Liver (tissue), 3 donors: ENCODE measurements at regions not wholly inside any gene's neighbourhood (a gene's known extent, or its start where the extent isn't known, plus 50 kb on each side); places are given as distances from the start of the nearest gene placed in this dataset.

Experiments
- ATF3 ChIP-seq: IDR thresholded peaks from 2 replicates; pipeline ENCODE4 v1.6.1; 2016; ENCODE audit warnings: antibody characterized with exemption
- CTCF ChIP-seq: fragments of 150-350 bp; IDR thresholded peaks from 2 replicates; pipeline ENCODE4 v1.5.1; 2017; ENCODE audit warnings: improper control_type of control experiment, low read depth, low read length; ENCODE audit not compliant: missing input control
- FOXA1 ChIP-seq: IDR thresholded peaks from 2 replicates; pipeline ENCODE4 v1.6.1; 2016; ENCODE audit warnings: antibody characterized with exemption
- JUND ChIP-seq, 2 donors: IDR thresholded peaks; 2 replicates each; pipeline ENCODE4 v1.6.1; 2016; ENCODE audit warnings: antibody characterized with exemption in 2 of 2
- MAX ChIP-seq: IDR thresholded peaks from 2 replicates; pipeline ENCODE4 v1.6.1; 2016; ENCODE audit warnings: antibody characterized with exemption
- RAD21 ChIP-seq, 2 donors: IDR thresholded peaks; 2 replicates each; pipeline ENCODE4 v1.6.1; 2016; ENCODE audit warnings: antibody characterized with exemption in 2 of 2, mild to moderate bottlenecking in 2 of 2
- REST ChIP-seq: IDR thresholded peaks from 2 replicates; pipeline ENCODE4 v1.6.1; 2016; ENCODE audit warnings: antibody characterized with exemption, mild to moderate bottlenecking
- RXRA ChIP-seq, 2 donors: IDR thresholded peaks; 2 replicates each; pipeline ENCODE4 v1.6.1; 2017 to 2018; ENCODE audit warnings: antibody characterized with exemption in 2 of 2, mild to moderate bottlenecking in 1 of 2
- SP1 ChIP-seq: IDR thresholded peaks from 2 replicates; pipeline ENCODE4 v1.6.1; 2018; ENCODE audit warnings: antibody characterized with exemption, mild to moderate bottlenecking
- TAF1 ChIP-seq: conservative IDR thresholded peaks from 2 replicates; pipeline ENCODE4 v1.6.1; 2016; ENCODE audit warnings: antibody characterized with exemption, mild to moderate bottlenecking
- YY1 ChIP-seq: IDR thresholded peaks from 2 replicates; pipeline ENCODE4 v1.6.1; 2016; ENCODE audit warnings: antibody characterized with exemption, mild to moderate bottlenecking
- ZBTB33 ChIP-seq: IDR thresholded peaks from 2 replicates; pipeline ENCODE4 v1.6.1; 2016; ENCODE audit warnings: antibody characterized with exemption
- donor health status: healthy.
- donor health status: healthy.

- no peak for TF ChIP-seq RAD21 (IDR thresholded peaks at IDR 0.05)
- TF ChIP-seq JUND (IDR thresholded peaks at IDR 0.05): no peak
- no peak for TF ChIP-seq CTCF
- TF ChIP-seq SP1: no peak
- no peak for TF ChIP-seq MAX
- TF ChIP-seq REST: no peak
- no peak for TF ChIP-seq TAF1
- TF ChIP-seq ATF3: no peak
- no peak for TF ChIP-seq ZBTB33
- no peak for TF ChIP-seq YY1
- TF ChIP-seq FOXA1: no peak
- no peak for TF ChIP-seq RXRA (IDR thresholded peaks at IDR 0.05)
Measured at GRCh38 chr5:8258801-8259200, 389.9 kb downstream of the MTRR start.
